Activated T-cell treated with anti-CD3 and anti-CD28 coated beads, Interleukin-2, amount 50 U/mL, for 24 hours (primary cell): ENCODE measurements at regions not wholly inside any gene's neighbourhood (a gene's known extent, or its start where the extent isn't known, plus 50 kb on each side); places are given as distances from the start of the nearest gene placed in this dataset.
A peak's percentile ranks its signal among the peaks of the same experiment; 100 is the strongest.

ENCODE experiments used
- DNase-seq: peaks from one replicate; pipeline ENCODE4 v3.0.0-alpha.2; 2020
- H3K27ac Mint-ChIP-seq: 2 replicates; pipeline ENCODE4 v1.8.0; 2020; ENCODE audit warnings: mild to moderate bottlenecking, mixed read lengths
- H3K27me3 Mint-ChIP-seq: 2 replicates; pipeline ENCODE4 v1.8.0; 2020; ENCODE audit warnings: mixed read lengths
- H3K36me3 Mint-ChIP-seq: 2 replicates; pipeline ENCODE4 v1.8.0; 2020; ENCODE audit warnings: low read depth, mixed read lengths
- H3K4me1 Mint-ChIP-seq: 2 replicates; pipeline ENCODE4 v1.8.0; 2020; ENCODE audit warnings: low read depth, mixed read lengths
- H3K4me3 Mint-ChIP-seq: 2 replicates; pipeline ENCODE4 v1.8.0; 2020; ENCODE audit warnings: mild to moderate bottlenecking, moderate library complexity, mixed read lengths
- H3K9me3 Mint-ChIP-seq: 2 replicates; pipeline ENCODE4 v1.8.0; 2020; ENCODE audit warnings: mixed read lengths

DNA sequence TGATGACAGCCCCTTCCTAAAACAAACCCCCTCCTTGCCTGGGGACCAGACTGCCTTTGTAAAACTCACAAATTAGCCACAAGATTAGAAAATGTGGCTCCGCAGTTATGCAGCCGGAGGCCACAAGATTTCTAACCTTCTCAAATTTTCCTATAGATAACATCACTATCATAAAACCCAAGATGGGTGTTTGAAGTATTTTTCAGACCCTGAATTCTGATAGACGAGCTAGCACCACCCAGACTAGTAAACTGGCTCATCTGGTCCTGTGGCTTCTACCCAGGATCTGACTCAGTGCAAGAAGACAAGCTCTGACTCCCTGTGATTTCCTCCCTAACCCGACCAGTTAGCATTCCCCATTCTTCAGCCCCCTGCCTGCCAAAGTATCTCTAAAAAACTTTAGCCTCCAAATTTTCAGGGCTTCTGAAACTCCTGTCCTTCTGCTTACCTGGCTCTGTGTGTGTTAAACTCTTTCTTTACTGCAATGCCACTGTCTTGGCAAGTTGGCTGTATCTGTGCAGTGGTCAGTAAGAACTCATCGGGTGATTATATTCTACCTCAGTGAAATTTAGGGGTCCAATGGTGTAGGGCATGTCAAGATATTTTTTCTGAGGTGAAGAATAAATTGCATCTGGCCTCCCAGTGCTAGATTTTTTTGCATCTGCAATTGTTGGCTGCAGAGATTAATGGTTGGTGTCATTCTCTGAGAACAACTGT, 102.1 kb downstream of the S1PR1 start:
- H3K4me3 Mint-ChIP-seq, result no peak overlapping the region

DNA sequence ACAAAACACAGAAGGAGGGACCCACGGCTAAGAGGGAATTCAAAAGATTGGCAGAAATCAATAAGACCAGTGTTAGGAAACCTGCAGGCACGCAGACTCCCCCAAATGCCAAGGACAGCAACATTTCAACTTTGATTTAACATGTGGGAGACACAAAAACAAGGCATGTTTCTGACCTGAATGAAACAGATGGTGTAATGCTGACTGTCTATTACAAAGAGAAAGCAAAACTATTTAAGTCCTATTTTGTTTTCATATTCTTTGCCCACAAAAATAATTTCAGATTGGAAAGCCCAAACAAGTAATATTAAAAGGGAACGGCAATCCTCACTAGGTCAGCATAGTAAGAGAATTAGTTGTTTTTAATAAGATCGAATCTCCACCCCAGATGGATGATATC, 107.9 kb downstream of the S1PR1 start:
- peaks cover 6% of the 10 kb centered on the region for H3K9me3 Mint-ChIP-seq
- peaks cover 37% of the 10 kb centered on the region for H3K4me1 Mint-ChIP-seq
- H3K27ac Mint-ChIP-seq, result no peak overlapping the region
- H3K27me3 Mint-ChIP-seq, result no peaks in the 10 kb centered on the region
- H3K4me3 Mint-ChIP-seq, result no peak overlapping the region
- no peak for DNase-seq
- H3K36me3 Mint-ChIP-seq, result no peaks in the 10 kb centered on the region

More for the DNA sequence above, 102.1 kb downstream of the S1PR1 start:
- no peak for DNase-seq
- H3K36me3 Mint-ChIP-seq, result no peaks in the 10 kb centered on the region
- peaks cover 11% of the 10 kb centered on the region for H3K4me1 Mint-ChIP-seq
- H3K27ac Mint-ChIP-seq, result no peak overlapping the region
- peaks cover 7% of the 10 kb centered on the region for H3K9me3 Mint-ChIP-seq
- H3K27me3 Mint-ChIP-seq, result no peaks in the 10 kb centered on the region

DNA sequence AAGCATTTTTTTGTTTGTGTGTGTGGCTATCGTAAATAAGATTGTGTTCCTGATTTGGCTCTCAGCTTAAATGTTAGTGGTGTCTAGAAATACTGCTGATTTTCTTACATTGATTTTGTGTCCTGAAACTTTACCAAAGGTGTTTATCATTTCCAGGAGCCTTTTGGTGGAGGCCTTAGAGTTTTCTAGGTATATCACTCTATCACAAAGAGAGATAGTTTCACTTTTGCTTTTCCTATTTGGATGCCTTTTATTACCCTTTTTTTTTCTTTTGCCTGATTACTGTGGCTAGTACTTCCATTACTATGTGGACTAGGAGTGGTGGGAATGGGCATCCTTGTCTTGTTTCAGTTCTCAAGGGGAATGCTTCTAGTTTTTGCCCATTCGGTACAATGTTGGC, 109.6 kb downstream of the S1PR1 start:
- H3K27ac Mint-ChIP-seq, result peak overlapping the region; percentile 3
- H3K4me3 Mint-ChIP-seq, result no peak overlapping the region
- H3K36me3 Mint-ChIP-seq, result no peaks in the 10 kb centered on the region
- H3K9me3 Mint-ChIP-seq, result peaks cover 6% of the 10 kb centered on the region
- no peaks in the 10 kb centered on the region for H3K27me3 Mint-ChIP-seq
- no peak for DNase-seq
- peaks cover 37% of the 10 kb centered on the region for H3K4me1 Mint-ChIP-seq

DNA sequence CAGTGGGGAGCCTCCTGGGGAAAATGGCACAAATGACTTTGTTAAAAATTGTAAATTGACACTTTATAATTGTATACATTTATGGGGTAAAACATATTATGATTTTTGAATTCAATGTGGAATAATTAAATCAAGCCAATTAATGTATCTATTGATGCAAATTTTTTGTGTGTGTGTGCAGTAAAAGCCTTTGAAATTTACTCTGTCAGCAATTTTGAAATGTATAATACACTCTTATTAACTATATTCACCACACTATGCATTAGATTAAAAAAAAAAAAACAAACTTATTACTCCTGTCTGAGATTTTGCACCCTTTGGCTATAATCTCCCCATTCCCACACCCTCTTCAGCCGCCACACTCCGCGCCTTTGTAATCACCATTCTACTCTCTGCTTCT, 119.2 kb downstream of the S1PR1 start:
- Mint-ChIP-seq H3K4me1 (peaks cover 11% of the 10 kb centered on the region), H3K27me3 (no peaks in the 10 kb centered on the region)

DNA sequence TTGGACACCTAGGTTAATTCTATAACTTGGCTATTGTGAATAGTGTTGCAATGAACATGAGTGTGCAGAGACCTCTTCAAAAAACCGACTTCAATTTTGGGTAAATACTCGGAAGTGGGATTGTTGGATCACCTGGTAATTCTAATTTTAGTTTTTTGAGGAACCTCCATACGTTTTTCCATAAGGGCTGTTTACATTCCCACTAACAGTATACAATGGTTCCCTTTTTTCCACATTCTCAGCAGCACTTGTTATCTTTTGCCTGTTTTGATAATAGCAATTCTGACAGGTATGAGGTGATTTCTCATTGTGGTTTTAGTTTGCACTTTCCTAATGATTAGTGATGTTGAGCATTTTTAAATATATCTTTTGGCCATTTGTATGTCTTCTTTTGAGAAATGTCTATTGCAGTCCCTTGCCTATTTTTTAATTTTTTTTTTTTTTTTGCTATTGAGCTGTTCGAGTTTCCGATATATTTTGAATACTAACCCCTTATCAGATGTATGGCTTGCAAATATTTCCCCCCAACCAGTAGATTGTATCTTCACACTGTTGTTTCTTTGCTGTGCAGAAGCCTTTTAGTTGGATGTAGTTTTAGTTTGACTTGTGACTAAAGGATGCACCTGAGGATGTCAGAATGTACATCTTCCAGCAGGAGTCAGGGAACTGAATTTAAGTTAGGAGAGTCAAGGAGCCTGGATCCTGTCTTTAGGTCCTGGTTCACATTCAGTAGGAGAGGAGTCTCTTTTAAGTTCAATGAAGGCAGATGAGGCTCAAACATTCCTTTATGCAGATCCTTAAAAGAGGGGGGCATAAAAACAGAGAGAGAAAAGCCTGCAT, 120.0 kb downstream of the S1PR1 start:
- Mint-ChIP-seq H3K27me3 (no peaks in the 10 kb centered on the region), H3K36me3 (no peaks in the 10 kb centered on the region), H3K27ac (no peak overlapping the region), H3K4me1 (peaks cover 8% of the 10 kb centered on the region), H3K9me3 (no peaks in the 10 kb centered on the region), H3K4me3 (no peak overlapping the region)
- DNase-seq, result no peak

More for the DNA sequence above, 119.2 kb downstream of the S1PR1 start:
- Mint-ChIP-seq H3K27ac (no peak overlapping the region), H3K9me3 (no peaks in the 10 kb centered on the region), H3K36me3 (no peaks in the 10 kb centered on the region), H3K4me3 (no peak overlapping the region)
- no peak for DNase-seq

DNA sequence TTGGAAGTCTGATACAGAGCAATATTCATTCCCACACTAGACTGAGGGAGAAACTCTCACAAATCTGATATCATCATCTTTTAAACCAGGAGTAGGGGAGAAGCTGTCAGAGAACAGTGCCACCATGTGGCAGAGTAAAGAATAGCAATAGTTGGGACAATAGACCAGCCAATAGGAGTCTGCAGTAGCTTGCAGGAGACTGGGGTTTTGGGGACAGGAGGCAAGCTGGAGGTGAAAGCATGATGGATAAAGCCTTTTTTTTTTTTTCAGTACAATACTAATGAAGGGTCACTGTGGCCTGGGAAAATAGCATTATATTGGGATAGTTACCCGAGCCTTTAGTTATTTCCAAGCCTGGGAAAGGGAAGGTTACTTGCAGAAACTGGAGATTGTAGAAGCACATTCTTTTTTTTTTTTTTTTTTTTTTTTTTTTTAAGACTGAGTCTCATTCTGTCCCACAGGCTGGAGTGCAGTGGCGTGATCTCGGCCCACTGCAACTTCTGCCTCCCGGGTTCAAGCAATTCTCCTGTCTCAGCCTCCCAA, 120.7 kb downstream of the S1PR1 start:
- H3K4me3 Mint-ChIP-seq, result no peak overlapping the region
- peak; percentile 48 for DNase-seq
- no peak overlapping the region for H3K27ac Mint-ChIP-seq
- H3K36me3 Mint-ChIP-seq, result no peaks in the 10 kb centered on the region
- no peaks in the 10 kb centered on the region for H3K9me3 Mint-ChIP-seq
- H3K4me1 Mint-ChIP-seq, result peaks cover 8% of the 10 kb centered on the region
- H3K27me3 Mint-ChIP-seq, result no peaks in the 10 kb centered on the region

DNA sequence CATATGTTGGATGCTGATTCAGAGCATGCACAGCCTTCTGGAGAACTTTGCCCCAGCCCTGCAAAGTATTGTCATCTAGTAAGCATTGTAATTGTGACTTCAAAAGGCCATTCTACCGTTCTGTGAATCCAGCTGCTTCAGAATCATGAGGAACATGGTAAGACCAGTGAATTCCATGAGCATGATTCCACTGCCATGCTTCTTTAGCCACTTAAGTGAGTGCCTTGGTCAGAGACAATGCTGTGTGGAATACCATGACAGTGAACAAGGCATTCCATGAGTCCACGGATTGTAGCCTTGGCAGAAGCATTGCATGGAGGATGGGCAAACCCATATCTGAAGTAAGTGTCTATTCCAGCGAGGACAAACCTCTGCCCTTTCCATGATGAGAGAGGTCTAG, 123.7 kb downstream of the S1PR1 start:
- Mint-ChIP-seq H3K4me1 (peaks cover 8% of the 10 kb centered on the region), H3K27ac (no peak overlapping the region), H3K4me3 (no peak overlapping the region), H3K9me3 (no peaks in the 10 kb centered on the region), H3K27me3 (no peaks in the 10 kb centered on the region), H3K36me3 (no peaks in the 10 kb centered on the region)
- DNase-seq, result no peak

DNA sequence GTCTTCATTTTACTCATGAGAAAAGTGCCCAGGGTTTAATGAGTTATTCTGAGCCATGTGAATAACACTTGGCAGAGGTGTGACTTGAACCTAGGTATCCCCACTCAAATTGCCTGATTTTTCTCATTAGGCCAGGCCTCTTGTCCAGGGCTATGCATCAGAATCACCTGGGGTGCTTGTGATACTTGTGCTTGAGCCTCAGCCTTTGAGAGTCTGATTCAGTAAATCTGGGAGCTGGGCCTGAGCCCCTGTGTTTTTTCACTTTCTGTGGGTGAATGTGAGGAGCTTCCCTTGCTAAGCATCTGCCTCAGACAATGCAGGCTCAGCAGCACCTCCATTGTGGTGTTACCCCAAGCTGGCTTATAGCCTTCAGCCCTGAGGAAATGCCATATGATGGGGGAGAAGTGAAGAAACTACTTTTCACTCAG, 127.1 kb downstream of the S1PR1 start:
- no peaks in the 10 kb centered on the region for H3K27me3 Mint-ChIP-seq
- no peak for DNase-seq
- H3K4me3 Mint-ChIP-seq, result no peak overlapping the region
- no peaks in the 10 kb centered on the region for H3K9me3 Mint-ChIP-seq
- no peaks in the 10 kb centered on the region for H3K4me1 Mint-ChIP-seq
- no peaks in the 10 kb centered on the region for H3K36me3 Mint-ChIP-seq
- H3K27ac Mint-ChIP-seq, result no peak overlapping the region

DNA sequence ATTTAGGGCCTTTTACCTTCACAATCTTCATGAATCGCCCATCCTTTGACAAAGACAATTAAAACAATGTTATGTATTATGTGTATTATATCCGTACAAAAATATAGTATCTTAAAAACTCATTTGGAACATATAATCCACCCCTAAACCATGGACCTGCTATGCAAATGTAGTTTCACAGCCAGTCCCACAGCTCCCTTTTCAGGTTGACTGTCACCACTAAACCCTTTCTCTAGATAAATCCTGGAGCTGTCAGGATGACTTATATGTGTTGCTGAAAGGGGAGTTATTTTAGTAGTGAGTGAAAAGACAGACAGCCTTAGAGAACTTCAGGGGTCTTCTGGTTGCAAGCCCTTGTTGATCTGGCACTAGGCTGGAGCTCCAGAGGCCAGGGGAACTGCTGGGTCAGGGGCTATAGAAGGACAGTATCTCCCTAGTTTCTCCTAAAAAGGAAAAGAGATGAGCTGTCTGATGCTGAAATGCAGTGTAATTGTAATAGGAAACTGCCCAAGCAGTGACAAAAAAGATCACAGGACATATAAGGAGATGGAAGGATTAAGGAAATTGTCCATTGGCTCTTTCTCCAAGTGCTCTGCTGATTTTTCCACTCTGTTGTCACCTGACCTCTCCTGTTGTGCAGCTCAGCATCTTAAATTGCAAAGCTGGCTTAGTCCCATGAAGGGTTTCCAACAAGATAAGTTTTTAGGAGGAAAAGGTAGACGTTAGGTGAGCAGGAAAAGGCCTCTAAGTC, 127.7 kb downstream of the S1PR1 start:
- Mint-ChIP-seq H3K4me1 (no peaks in the 10 kb centered on the region), H3K27ac (no peak overlapping the region), H3K4me3 (no peak overlapping the region), H3K27me3 (no peaks in the 10 kb centered on the region), H3K9me3 (no peaks in the 10 kb centered on the region), H3K36me3 (no peaks in the 10 kb centered on the region)
- no peak for DNase-seq

DNA sequence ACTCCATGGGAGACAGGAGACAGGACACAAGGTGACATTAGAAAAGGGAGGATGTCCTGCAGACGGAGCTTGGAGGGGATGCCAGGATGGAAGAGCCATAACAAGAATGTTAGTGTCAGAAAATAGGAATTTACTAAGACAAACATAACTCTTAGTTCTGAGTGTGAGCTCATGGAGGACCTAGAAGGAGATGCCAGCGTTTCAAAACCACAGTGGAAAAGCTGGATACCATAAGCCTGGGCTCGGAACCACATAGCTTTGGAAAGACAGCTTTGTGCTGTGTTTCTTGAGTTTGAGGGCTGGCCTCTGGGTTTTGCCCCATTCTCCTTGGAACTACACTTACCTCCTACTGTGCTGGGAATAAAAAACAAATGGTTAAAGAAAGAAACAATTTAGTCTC, 128.4 kb downstream of the S1PR1 start:
- no peaks in the 10 kb centered on the region for H3K4me1 Mint-ChIP-seq
- H3K36me3 Mint-ChIP-seq, result no peaks in the 10 kb centered on the region
- H3K27ac Mint-ChIP-seq, result no peak overlapping the region
- no peaks in the 10 kb centered on the region for H3K27me3 Mint-ChIP-seq
- no peaks in the 10 kb centered on the region for H3K9me3 Mint-ChIP-seq
- no peak overlapping the region for H3K4me3 Mint-ChIP-seq
- no peak for DNase-seq

DNA sequence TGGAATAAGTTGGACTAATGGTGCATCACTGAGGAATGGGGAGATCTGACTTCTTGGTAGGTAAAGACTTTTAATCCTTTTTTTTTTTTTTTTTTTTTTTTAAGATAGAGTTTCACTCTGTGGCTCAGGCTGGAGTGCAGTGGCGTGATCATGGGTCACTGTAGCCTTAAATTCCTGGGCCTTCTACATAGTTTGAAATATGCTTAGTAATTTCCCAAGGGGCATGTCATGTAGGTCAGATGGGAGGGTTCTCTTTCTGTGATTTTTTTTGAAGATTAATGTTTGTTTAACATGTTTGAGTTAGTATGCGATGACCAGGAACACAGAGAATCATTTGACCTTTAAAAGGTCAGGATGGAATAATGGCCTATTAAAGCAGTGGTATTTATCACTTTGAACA, 129.1 kb downstream of the S1PR1 start:
- H3K27me3 Mint-ChIP-seq, result no peaks in the 10 kb centered on the region
- no peaks in the 10 kb centered on the region for H3K36me3 Mint-ChIP-seq
- no peaks in the 10 kb centered on the region for H3K9me3 Mint-ChIP-seq
- H3K4me1 Mint-ChIP-seq, result peaks cover 1% of the 10 kb centered on the region
- no peak overlapping the region for H3K4me3 Mint-ChIP-seq
- no peak for DNase-seq
- no peak overlapping the region for H3K27ac Mint-ChIP-seq

DNA sequence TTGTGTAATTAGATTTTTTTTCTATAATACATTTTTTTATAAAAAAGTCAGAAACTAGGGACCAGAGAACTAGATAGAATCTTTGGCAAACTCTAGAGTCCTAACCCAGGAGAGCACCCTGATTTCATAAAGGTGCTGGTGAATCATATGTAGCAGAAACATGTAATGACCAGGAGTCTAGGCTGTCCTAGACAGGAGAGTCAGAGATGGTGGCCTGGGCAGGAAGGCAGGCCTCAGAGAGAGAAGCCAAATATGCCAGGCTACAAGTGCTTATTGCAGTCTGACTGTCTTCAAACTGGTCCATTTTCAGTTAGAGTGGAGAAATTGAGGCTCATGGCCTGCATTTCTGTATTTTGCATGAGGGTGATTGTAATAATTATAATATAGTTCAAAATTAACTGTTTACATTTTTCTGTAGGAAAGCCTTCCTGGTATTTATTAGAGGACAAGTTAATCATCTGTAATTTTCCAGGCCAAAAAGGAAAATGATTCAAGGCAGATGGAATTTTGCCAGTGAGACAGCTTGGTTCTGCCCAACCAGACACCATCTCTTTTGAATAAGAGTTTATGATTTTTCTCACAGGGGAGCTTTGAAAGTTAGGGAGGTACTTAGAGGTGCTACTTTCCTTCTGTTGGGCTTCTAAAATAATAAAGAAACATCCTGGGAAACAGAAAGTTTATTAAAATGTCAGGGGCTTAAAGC, 129.8 kb downstream of the S1PR1 start:
- Mint-ChIP-seq H3K9me3 (no peaks in the 10 kb centered on the region), H3K27me3 (no peaks in the 10 kb centered on the region), H3K4me1 (peaks cover 9% of the 10 kb centered on the region), H3K4me3 (no peak overlapping the region), H3K36me3 (no peaks in the 10 kb centered on the region), H3K27ac (no peak overlapping the region)
- DNase-seq, result no peak

DNA sequence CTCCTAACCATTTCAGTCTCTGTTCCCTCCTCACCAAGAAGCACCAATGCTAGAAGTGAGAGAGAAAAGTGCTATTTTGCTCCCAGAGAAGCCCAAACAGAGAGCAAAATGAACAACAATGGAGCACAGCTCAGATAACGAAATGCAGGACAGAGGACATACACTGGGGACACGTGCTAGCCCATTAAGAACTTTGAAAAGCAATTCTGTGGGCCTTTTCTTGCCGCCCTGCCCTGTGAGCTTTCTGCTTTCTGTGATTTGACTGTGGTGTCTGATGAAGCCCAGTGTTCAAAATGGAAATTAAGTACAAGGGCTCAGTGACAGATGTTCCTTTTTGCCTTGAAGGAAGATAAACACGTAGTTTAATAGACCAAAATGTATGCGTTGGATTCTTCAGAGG, 130.8 kb downstream of the S1PR1 start:
- H3K36me3 Mint-ChIP-seq, result no peaks in the 10 kb centered on the region
- H3K27ac Mint-ChIP-seq, result no peak overlapping the region
- no peak for DNase-seq
- H3K4me3 Mint-ChIP-seq, result no peak overlapping the region
- H3K27me3 Mint-ChIP-seq, result no peaks in the 10 kb centered on the region
- peaks cover 2% of the 10 kb centered on the region for H3K9me3 Mint-ChIP-seq
- peaks cover 10% of the 10 kb centered on the region for H3K4me1 Mint-ChIP-seq

DNA sequence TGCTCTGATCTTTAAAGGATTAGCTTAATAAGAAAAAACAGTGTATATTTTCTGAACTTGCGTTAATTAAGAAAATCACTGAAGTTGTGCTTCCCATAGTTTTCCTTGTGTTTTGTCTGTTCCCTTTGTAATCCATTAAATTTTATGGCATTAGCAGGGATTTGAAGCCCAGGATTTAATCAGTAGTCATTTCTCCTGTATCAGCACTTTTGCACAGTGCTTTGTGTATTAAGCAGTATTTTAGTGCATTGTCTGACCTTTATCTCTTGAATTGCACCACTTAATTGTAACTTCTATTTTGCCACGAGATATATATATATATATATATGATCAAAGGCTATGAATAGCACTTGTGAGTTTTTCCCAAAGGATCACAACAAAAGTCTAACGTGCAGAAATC, 133.7 kb downstream of the S1PR1 start:
- Mint-ChIP-seq H3K27me3 (no peaks in the 10 kb centered on the region), H3K9me3 (peaks cover 5% of the 10 kb centered on the region), H3K4me1 (peaks cover 10% of the 10 kb centered on the region), H3K36me3 (no peaks in the 10 kb centered on the region), H3K27ac (no peak overlapping the region), H3K4me3 (no peak overlapping the region)
- DNase-seq, result no peak
